ENCODE measurements at regions not wholly inside any gene's neighbourhood (a gene's known extent, or its start where the extent isn't known, plus 50 kb on each side); places are given as distances from the start of the nearest gene placed in this dataset.

GRCh38 chr9:106795031-106795430, 67.9 kb upstream of the ZNF462 start:
- 43 to 70% (median 53%) methylated on average over 4 of the region's 4 CpGs for WGBS, 3 donors
- no peaks in the 10 kb centered on the region for H3K27me3 ChIP-seq (ENCODE audit: insufficient read depth in 3 of 3, low read length in 2 of 3)
- H3K27ac ChIP-seq, result no peak overlapping the region
- H3K36me3 ChIP-seq (ENCODE audit: insufficient read depth in 1 of 2, low read depth in 1 of 2), result no peaks in the 10 kb centered on the region
- no peak for TF ChIP-seq CTCF (IDR thresholded peaks at IDR 0.05)
- peaks cover 23% of the 10 kb centered on the region for H3K4me1 ChIP-seq
- no peaks in the 10 kb centered on the region for H3K9me3 ChIP-seq
- intact Hi-C loops (cut with DNase I), result loop anchor here in 1 of 2 donors (10.0 kb wide), 1 partner anchor 60 kb away; no protein-coding TSS in a partner anchor
- DNase-seq (no peak), ATAC-seq (no peak)
- no peak overlapping the region for H3K4me3 ChIP-seq

- peaks cover 23% of the 10 kb centered on the region for H3K4me1 ChIP-seq
- H3K27me3 ChIP-seq (ENCODE audit: insufficient read depth in 3 of 3, low read length in 2 of 3), result no peaks in the 10 kb centered on the region
- ATAC-seq (no peak), DNase-seq (no peak)
- no peak overlapping the region for H3K27ac ChIP-seq
- TF ChIP-seq CTCF (IDR thresholded peaks at IDR 0.05), result no peak
- H3K36me3 ChIP-seq (ENCODE audit: insufficient read depth in 1 of 2, low read depth in 1 of 2), result no peaks in the 10 kb centered on the region
- no peaks in the 10 kb centered on the region for H3K9me3 ChIP-seq
- intact Hi-C loops (cut with DNase I), result loop anchor here in 1 of 2 donors (10.0 kb wide), 1 partner anchor 62 kb away; no protein-coding TSS in a partner anchor
- no peak overlapping the region for H3K4me3 ChIP-seq
Observed at GRCh38 chr9:106796771-106797170, 66.2 kb upstream of the ZNF462 start.

GRCh38 chr9:106797299-106797698, 65.7 kb upstream of the ZNF462 start:
- intact Hi-C loops (cut with DNase I), result loop anchor here in 1 of 2 donors (10.0 kb wide), 1 partner anchor 62 kb away; no protein-coding TSS in a partner anchor
- no peaks in the 10 kb centered on the region for H3K27me3 ChIP-seq (ENCODE audit: insufficient read depth in 3 of 3, low read length in 2 of 3)
- 66 to 89% (median 68%) methylated on average over 2 of the region's 2 CpGs for WGBS, 3 donors
- H3K36me3 ChIP-seq (ENCODE audit: insufficient read depth in 1 of 2, low read depth in 1 of 2), result no peaks in the 10 kb centered on the region
- H3K9me3 ChIP-seq, result no peaks in the 10 kb centered on the region
- H3K27ac ChIP-seq, result no peak overlapping the region
- no peak for TF ChIP-seq CTCF (IDR thresholded peaks at IDR 0.05)
- H3K4me1 ChIP-seq, result peaks cover 23% of the 10 kb centered on the region
- DNase-seq, result no peak
- H3K4me3 ChIP-seq, result no peak overlapping the region
- no peak for ATAC-seq

- peak overlapping the region; percentile 27 for H3K27ac ChIP-seq
- TF ChIP-seq CTCF (IDR thresholded peaks at IDR 0.05), result no peak
- H3K4me1 ChIP-seq, result peaks cover 23% of the 10 kb centered on the region
- no peaks in the 10 kb centered on the region for H3K27me3 ChIP-seq (ENCODE audit: insufficient read depth in 3 of 3, low read length in 2 of 3)
- no peak for ATAC-seq
- no peak overlapping the region for H3K4me3 ChIP-seq
- WGBS, 3 donors, result 65 to 73% (median 72%) methylated on average over 9 of the region's 9 CpGs
- no peak for DNase-seq
- H3K9me3 ChIP-seq, result no peaks in the 10 kb centered on the region
- intact Hi-C loops (cut with DNase I), result loop anchor here in 1 of 2 donors (10.0 kb wide), 1 partner anchor 63 kb away; no protein-coding TSS in a partner anchor
- no peaks in the 10 kb centered on the region for H3K36me3 ChIP-seq (ENCODE audit: insufficient read depth in 1 of 2, low read depth in 1 of 2)
Observed at GRCh38 chr9:106798016-106798799, 64.8 kb upstream of the ZNF462 start.

Data from psoas muscle (tissue), 7 donors.